Limb (tissue), 2 donors: ENCODE measurements at regions not wholly inside any gene's neighbourhood (a gene's known extent, or its start where the extent isn't known, plus 50 kb on each side); places are given as distances from the start of the nearest gene placed in this dataset.

Experiments
- DNase-seq, 2 donors: peaks; one replicate each; pipeline ENCODE4 v3.0.0-alpha.2; 2016; ENCODE audit errors: extremely low spot score in 2 of 2

- DNase-seq, result no peak
These were observed 975.2 kb upstream of the GHITM start for GRCh38 chr10:83164156-83164555.

DNA sequence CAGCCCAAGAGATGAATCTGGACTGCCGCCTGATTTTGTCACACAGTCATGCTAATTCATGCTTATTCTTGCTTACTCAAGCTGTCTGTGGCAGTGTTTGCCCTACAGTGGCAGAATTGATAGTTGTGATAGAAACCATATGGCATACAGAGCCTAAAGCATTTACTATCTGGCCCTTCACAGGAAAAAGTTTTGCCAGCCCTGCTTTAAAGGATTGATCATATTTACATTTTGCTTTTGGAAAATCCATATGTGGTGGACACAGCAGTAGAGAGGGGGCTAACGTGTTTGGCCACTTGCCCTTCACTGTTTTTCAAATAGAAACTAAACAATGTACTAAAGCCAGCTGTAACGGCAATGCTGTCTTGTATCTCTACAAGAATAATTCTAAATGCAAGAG lies 974.0 kb upstream of the GHITM start:
- DNase-seq, result peak in 1 of 2 donors; percentile 9

GRCh38 chr10:83166344-83166743 lies 973.0 kb upstream of the GHITM start:
- DNase-seq, result no peak

DNA sequence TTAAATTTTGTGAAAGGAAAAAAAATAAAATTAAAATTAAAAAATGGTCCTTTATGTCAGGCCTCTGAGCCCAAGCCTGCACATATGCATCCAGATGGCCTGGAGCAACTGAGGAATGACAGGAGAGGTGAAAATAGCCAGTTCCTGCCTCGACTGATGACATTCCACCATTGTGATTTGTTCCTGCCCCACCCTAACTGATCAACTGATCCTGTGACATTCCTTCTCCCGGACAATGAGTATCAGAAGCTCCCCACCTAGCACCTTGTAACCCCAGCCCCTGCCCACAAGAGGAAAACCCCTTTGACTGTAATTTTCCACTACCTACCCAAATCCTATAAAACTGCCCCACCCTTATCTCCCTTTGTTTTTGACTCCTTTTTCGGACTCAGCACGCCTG lies 972.2 kb upstream of the GHITM start:
- no peak for DNase-seq

DNA sequence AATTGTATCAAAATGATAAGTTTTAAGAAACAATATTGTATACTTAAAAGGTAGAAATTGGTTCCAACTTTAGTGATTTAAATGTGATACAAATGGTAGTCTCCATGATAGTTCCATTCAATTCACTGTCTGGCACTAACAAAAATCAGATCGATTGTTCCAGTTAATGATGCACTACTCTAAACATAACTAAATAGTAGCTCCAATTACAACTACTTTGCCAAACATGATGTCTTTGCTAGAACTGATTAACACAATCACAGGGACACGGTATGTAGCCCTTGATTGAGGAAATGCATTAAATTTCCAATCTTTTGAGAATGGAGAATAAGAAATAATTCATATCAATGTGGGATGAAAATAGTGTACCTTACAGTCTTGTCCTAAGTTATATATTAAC lies 962.4 kb upstream of the GHITM start:
- no peak for DNase-seq

GRCh38 chr10:83178526-83178925 lies 960.8 kb upstream of the GHITM start:
- DNase-seq, result no peak

DNA sequence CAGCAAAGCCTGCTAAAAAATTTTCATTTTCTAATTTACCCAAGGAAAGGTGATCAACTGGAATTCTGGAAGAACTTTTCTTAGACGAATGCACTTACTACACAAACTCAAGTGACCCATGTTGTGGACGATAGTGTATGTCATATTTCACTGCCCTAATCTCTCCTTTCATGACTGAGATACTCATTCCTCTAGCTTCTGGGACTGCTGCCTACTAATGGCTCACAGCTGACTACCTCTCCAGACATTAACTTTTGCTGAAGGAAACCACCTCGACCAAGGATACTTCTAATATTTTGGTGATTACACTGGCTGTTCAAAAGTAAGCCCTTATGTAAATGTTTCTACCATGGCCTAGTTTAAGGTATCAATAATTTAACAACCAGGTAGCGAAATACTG lies 959.9 kb upstream of the GHITM start:
- no peak for DNase-seq

GRCh38 chr10:83182076-83182475 lies 957.2 kb upstream of the GHITM start:
- no peak for DNase-seq

GRCh38 chr10:83184641-83185040 lies 954.7 kb upstream of the GHITM start:
- no peak for DNase-seq

DNA sequence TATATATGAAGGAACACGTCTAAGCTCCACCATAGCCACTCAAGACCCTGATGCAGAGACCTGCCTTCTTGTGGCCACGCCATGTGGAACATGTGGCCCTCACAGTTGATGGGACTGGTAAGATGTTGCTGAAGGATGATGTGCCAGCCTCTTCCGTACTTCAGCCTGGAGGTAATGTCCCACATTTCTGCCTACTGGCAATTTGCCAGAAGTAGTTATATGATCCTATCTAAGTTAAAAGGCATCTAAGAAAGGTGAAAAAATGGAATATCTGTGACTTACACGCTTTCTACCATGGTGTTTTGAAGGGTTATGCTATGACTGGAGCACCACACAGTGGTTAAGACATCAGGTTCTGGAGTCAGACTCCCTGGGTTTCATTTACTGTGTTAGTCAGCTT lies 948.7 kb upstream of the GHITM start:
- DNase-seq, result no peak

GRCh38 chr10:83193026-83193425 lies 946.3 kb upstream of the GHITM start:
- no peak for DNase-seq

DNA sequence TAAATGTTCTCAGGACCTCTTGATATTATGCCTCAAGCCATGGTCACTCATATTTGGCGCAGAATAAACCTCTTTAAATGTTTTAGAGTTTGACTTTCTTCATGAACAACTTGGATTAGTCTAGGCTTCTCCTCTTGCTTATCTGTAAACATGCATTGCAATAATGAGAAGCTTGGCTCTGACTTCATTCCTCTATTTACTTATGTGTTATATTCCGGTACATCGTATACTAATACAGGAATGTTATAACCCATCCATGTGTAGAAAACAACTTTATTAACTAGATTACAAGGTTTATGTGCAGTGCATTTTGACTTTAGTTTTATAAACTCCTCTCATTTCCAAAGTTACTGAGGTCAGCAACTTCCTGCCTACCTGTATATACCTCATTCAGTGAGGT lies 944.3 kb upstream of the GHITM start:
- no peak for DNase-seq

DNA sequence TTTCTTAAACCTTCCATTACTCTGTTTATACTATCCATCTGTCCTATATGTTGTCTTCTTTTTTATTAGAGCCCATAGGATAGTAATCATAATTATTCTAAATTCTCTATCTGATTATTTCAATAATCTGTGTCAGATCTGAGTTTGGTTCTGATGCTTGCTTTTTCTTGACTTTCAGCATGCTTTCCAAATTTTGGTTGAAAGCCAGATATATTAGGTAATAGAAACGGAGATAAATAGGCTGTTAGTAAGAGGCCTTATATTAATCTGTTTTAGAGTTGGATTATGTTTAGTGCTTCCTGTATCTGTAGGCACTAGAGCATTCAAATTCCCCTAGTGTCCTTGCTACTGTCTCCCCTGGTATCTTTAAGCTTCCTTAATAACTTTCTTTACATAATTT lies 939.9 kb upstream of the GHITM start:
- no peak for DNase-seq

DNA sequence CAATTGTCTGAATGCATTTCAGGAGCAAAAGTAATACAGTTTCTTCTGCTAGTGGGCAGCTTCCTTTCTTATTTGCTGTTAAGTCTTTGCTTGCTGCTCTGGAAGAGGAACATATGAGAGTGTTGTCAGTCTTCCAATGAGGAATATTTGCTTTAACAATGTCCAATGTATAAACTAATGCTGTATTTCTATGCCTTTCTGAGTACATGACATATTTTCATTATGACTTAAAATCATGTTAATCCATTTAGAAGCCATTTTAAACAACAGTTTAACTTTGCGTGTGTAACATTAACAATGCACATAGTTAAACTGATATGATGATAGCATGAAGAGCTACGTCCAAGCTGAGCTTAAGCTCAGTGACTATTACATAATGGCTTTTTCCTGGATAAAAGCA lies 933.4 kb upstream of the GHITM start:
- no peak for DNase-seq

GRCh38 chr10:83212632-83213334 lies 926.5 kb upstream of the GHITM start:
- DNase-seq, result peak in 1 of 2 donors; percentile 55

GRCh38 chr10:83214136-83214535 lies 925.2 kb upstream of the GHITM start:
- DNase-seq, result no peak

DNA sequence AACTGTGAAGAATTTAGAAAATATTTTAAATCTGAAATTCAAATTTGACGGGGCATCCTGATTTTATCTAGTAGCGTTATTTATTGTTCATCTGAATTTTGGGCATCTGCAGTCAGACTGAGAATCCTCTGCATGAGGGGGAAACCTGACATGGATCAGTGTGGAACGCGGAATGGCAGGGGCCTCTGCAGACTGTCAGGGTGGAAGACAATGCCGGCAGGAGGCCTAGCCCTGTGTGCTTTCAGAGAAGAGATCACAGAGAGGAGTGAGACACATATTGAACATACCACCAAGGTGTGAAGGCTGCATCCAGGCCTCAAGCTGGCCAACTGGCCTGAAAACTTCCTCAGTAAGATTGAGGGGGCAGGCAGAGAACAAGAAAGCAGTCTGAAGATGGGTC lies 921.1 kb upstream of the GHITM start:
- DNase-seq, result no peak

DNA sequence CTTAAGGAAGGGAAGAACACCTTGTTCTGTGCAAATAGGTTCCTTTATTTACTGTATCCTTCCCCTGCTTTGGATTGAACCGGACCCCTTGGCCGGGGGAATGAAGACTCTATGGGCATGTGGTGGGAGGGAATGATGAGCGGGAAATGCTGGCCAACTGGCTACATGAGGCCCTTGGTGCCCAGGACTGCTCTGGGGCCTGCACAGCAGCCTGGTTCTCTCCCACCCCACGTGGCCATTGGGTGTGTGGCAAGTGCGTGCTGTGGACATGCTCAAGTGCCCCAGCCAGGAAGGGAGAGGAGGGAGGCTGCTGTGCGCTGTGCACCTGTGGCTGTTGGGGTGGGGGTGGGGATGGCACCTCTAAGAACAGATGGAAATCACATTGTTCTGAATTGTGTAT lies 917.0 kb upstream of the GHITM start:
- no peak for DNase-seq

GRCh38 chr10:83222832-83223742 lies 916.2 kb upstream of the GHITM start:
- no peak for DNase-seq

DNA sequence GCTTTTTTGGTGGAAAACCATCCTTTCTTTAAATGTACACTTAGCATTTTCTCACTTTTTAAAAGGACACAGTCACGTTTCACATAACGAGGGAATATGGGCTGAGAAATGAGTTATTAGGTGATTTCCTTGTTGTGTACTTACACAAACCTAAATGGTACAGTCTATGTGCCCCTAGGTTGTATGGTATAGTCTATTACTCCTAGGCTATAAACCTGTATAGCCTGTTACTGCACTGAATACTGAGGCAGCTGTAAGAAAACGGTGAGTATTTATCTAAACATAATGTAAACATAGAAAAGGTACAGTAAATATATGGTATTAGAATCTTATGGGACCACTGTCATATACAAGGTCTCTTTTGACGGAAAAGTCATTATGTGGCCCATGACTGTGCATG lies 913.5 kb upstream of the GHITM start:
- DNase-seq, result no peak

DNA sequence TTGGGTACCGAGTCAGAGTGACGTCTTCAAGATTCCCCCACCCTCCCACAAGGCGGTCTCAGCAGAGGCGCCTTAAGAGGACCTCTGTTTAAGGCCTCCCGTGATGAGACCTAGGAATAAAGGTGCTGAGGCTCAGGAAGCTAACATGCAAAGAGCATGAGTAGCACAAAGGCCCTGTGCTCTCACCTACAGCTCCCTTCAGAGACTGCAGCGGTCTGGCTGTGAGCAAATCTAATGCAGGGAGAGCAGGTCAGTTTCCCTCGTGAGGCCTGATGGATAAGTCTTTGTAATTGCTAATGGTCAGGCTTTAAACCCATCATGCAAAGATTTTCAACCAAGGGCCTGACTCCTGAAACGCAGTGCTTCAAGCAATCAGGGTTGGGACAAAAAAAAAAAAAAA lies 909.3 kb upstream of the GHITM start:
- DNase-seq, result no peak

DNA sequence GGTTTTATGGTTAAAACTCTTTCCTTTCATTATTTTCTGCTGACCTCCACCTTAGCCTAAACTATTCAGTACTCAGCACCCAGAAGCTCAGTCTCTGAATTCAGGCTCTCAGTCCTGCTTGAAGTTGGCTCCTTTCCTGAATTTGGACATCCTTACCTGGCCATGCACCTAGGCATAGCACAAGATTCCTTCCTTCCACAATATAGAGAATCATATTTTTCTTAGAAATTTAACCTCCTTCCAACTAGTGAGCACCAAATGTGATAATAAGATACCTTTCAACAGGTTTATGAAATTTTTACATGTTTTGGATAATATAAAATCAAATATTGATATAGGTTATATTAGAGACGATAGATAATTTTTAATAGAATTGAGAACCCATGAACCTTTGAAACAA lies 905.6 kb upstream of the GHITM start:
- no peak for DNase-seq

DNA sequence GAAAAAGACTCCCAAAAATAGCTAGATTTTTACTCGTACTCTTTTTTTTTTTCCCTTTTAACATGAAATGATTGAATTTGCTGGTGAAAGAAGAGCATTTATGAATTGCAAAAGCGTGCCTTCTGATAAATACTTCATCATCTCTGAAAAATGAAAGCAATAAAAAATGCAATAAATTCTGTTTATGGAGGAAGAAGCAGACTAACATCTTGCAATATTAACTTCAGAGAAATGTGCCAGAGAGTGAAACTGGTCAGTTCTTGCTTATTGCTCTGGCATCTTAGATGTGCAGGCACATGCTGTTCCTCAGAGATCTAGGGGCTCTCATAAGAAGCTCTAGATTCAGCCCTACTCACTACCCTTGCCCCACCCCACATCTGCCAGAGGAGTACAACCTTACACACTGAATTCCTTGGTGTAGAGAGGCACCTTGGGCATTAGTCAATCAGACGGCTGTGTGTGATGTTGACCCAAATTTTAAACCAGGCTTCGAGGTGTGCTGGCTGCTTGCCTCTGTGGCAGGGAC lies 891.1 kb upstream of the GHITM start:
- no peak for DNase-seq
